Uterus (tissue), 3 donors: ENCODE measurements at regions not wholly inside any gene's neighbourhood (a gene's known extent, or its start where the extent isn't known, plus 50 kb on each side); places are given as distances from the start of the nearest gene placed in this dataset.

ENCODE experiments used
- DNase-seq, 2 donors: peaks; one replicate each; pipeline ENCODE4 v3.0.0-alpha.2; 2019 to 2020
- H3K27ac ChIP-seq, 2 donors: fragments of 200-600 bp; sonication (generic); 1 replicate in 1 of 2; 2 replicates in 1 of 2; pipeline ENCODE4 v1.5.1; 2016 to 2018
- H3K27me3 ChIP-seq, 2 donors: fragments of 200-600 bp; sonication (generic); one replicate each; pipeline ENCODE4 v1.5.1; 2018 to 2019; ENCODE audit warnings: control low read depth in 1 of 2
- H3K36me3 ChIP-seq, 2 donors: fragments of 200-600 bp; sonication (generic); one replicate each; pipeline ENCODE4 v1.5.1; 2019; ENCODE audit warnings: control low read depth in 1 of 2
- H3K4me1 ChIP-seq, 2 donors: fragments of 200-600 bp; sonication (generic); one replicate each; pipeline ENCODE4 v1.5.1; 2018 to 2019; ENCODE audit warnings: control low read depth in 1 of 2
- H3K4me3 ChIP-seq, 2 donors: fragments of 200-600 bp; sonication (generic); 1 replicate in 1 of 2; 2 replicates in 1 of 2; pipeline ENCODE4 v1.5.1; 2018 to 2019; ENCODE audit warnings: mild to moderate bottlenecking in 1 of 2
- H3K9me3 ChIP-seq, 2 donors: fragments of 200-600 bp; sonication (generic); one replicate each; pipeline ENCODE4 v1.5.1; 2019; ENCODE audit warnings: control low read depth in 1 of 2
- CTCF ChIP-seq, 4 experiments: fragments of 200-600 bp in 2 of 4; fragments of 450-650 bp in 2 of 4; sonication (generic) in 2 of 4; IDR thresholded peaks; one replicate each; pipeline ENCODE4 v1.5.1; 2016 to 2019; ENCODE audit warnings: antibody characterized with exemption in 4 of 4, mild to moderate bottlenecking in 2 of 4, moderate library complexity in 1 of 4
- POLR2A ChIP-seq, 2 donors: fragments of 450-650 bp; IDR thresholded peaks; one replicate each; pipeline ENCODE4 v1.6.1; 2016; ENCODE audit warnings: antibody characterized with exemption in 2 of 2, mild to moderate bottlenecking in 1 of 2, moderate library complexity in 1 of 2
- intact Hi-C: fragments of 100-400 bp; cut with DNase I; formaldehyde crosslinking; loops from one replicate; pipeline ENCODE4 v1.15.1; 2023; ENCODE audit warnings: low total_unique reads
- donor health status: DM: yes; HTN: yes; CAD: no.

- H3K4me1 ChIP-seq, result no peaks in the 10 kb centered on the region
- intact Hi-C loops, result no loop called here
- H3K27ac ChIP-seq, result no peak overlapping the region
- H3K4me3 ChIP-seq, result no peak overlapping the region
- H3K27me3 ChIP-seq, result no peaks in the 10 kb centered on the region
- no peak for TF ChIP-seq CTCF (IDR thresholded peaks at IDR 0.05)
- no peak for TF ChIP-seq POLR2A (IDR thresholded peaks at IDR 0.05)
- no peak for DNase-seq
- H3K36me3 ChIP-seq, result no peaks in the 10 kb centered on the region
- no peaks in the 10 kb centered on the region for H3K9me3 ChIP-seq
Observed at GRCh38 chr1:196091397-196092135, 516.7 kb downstream of the KCNT2 start.

- Histone ChIP-seq H3K36me3 (no peaks in the 10 kb centered on the region), H3K4me1 (no peaks in the 10 kb centered on the region), H3K27me3 (no peaks in the 10 kb centered on the region), H3K4me3 (no peak overlapping the region), H3K9me3 (no peaks in the 10 kb centered on the region), H3K27ac (no peak overlapping the region)
- no peak for DNase-seq
- TF ChIP-seq CTCF (IDR thresholded peaks at IDR 0.05) (no peak), POLR2A (IDR thresholded peaks at IDR 0.05) (no peak)
- intact Hi-C loops, result no loop called here
Observed at GRCh38 chr1:196090226-196090625, 518.0 kb downstream of the KCNT2 start.

- Histone ChIP-seq H3K27ac (no peak overlapping the region), H3K4me3 (no peak overlapping the region), H3K27me3 (no peaks in the 10 kb centered on the region), H3K36me3 (no peaks in the 10 kb centered on the region), H3K9me3 (no peaks in the 10 kb centered on the region), H3K4me1 (no peaks in the 10 kb centered on the region)
- intact Hi-C loops, result no loop called here
- no peak for DNase-seq
- TF ChIP-seq CTCF (IDR thresholded peaks at IDR 0.05), result no peak
- no peak for TF ChIP-seq POLR2A (IDR thresholded peaks at IDR 0.05)
Observed at GRCh38 chr1:196088541-196088940, 519.7 kb downstream of the KCNT2 start.

- Histone ChIP-seq H3K27me3 (no peaks in the 10 kb centered on the region), H3K9me3 (no peaks in the 10 kb centered on the region), H3K4me1 (no peaks in the 10 kb centered on the region), H3K36me3 (no peaks in the 10 kb centered on the region), H3K27ac (no peak overlapping the region), H3K4me3 (no peak overlapping the region)
- intact Hi-C loops, result no loop called here
- DNase-seq, result no peak
- TF ChIP-seq CTCF (IDR thresholded peaks at IDR 0.05) (no peak), POLR2A (IDR thresholded peaks at IDR 0.05) (no peak)
Observed at GRCh38 chr1:196078691-196079090, 529.5 kb downstream of the KCNT2 start.

GRCh38 chr1:196075621-196076020, 532.6 kb downstream of the KCNT2 start:
- intact Hi-C loops, result no loop called here
- Histone ChIP-seq H3K4me3 (no peak overlapping the region), H3K4me1 (no peaks in the 10 kb centered on the region), H3K36me3 (no peaks in the 10 kb centered on the region), H3K27me3 (no peaks in the 10 kb centered on the region), H3K9me3 (no peaks in the 10 kb centered on the region), H3K27ac (no peak overlapping the region)
- TF ChIP-seq POLR2A (IDR thresholded peaks at IDR 0.05), result no peak
- no peak for DNase-seq

- Histone ChIP-seq H3K4me1 (no peaks in the 10 kb centered on the region), H3K27ac (no peak overlapping the region), H3K27me3 (no peaks in the 10 kb centered on the region), H3K4me3 (no peak overlapping the region), H3K9me3 (no peaks in the 10 kb centered on the region), H3K36me3 (no peaks in the 10 kb centered on the region)
- no peak for DNase-seq
- no peak for TF ChIP-seq POLR2A (IDR thresholded peaks at IDR 0.05)
- intact Hi-C loops, result no loop called here
Observed at GRCh38 chr1:196074182-196074581, 534.1 kb downstream of the KCNT2 start.
